ENCODE measurements at regions not wholly inside any gene's neighbourhood (a gene's known extent, or its start where the extent isn't known, plus 50 kb on each side); places are given as distances from the start of the nearest gene placed in this dataset.

DNA sequence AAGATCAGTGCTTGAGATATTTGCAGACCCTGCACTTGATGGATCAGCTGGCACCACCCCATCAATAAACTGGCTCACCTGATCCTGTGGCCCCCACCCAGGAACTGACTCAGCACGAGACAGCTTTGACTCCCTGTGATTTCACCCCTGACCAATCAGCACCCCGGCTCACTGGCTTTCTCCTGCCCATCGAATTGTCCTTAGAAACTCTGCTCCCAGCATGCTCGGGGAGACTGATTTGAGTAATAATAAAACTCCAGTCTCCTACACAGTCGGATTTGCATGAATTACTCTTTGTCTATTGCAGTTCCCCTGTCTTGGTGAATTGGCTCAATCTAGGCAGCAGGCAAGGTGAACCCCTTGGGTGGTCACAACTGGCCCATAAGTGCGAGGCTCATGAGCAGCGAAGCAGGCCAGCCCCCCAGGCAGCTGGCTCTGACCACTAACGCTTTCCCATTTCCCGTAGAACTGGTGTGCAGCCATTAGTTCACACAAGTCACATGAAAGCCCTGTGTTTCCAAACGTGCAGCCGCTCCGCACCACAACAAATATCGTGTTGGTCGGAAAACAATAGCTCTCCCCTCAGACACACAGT is 79.6 kb downstream of the RSPH3 start:
- H3K27ac ChIP-seq = no peak overlapping the region
- TF ChIP-seq CTCF (conservative IDR thresholded peaks at IDR 0.05) = no peak

DNA sequence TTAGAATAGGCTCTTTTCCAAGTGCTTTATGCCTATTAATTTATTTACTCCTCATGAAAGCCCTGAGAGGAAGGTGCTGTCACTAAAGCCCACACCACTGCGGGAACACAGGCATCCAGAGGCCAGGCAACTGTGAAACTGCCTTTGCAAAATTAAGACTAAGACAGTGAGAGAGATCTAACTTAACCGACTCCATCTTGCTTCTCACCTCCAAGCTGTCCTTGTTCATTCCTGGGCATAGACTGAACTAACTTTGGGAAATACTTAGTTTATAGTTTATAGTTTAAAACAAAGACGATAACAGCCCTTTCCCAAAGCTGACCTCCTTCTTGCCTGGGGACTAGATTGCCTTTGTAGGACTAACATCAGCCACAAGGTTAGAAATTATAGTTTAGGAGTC is 80.1 kb downstream of the RSPH3 start:
- no peak for TF ChIP-seq CTCF (conservative IDR thresholded peaks at IDR 0.05)
- no peak overlapping the region for H3K27ac ChIP-seq

DNA sequence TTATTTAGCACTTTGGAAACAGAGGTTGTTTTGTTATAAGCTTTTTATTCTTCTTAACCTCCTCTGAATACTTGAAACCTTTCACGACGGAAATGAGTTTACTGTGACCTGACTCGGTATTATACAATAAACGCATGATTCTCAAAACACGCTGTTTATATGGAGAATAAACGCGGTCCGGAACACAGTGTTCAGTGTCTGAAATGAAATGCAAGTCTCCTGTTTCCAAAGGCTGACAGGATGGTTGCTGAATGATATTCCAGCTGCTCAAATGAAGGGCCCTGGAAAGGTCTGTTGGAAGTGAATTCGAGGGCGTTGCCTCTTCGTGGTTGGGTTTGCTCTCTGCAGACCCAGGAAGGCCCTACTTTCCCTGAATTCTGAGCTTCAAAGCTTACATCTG is 83.4 kb downstream of the RSPH3 start:
- no peak overlapping the region for H3K27ac ChIP-seq
- TF ChIP-seq CTCF (conservative IDR thresholded peaks at IDR 0.05) = no peak

DNA sequence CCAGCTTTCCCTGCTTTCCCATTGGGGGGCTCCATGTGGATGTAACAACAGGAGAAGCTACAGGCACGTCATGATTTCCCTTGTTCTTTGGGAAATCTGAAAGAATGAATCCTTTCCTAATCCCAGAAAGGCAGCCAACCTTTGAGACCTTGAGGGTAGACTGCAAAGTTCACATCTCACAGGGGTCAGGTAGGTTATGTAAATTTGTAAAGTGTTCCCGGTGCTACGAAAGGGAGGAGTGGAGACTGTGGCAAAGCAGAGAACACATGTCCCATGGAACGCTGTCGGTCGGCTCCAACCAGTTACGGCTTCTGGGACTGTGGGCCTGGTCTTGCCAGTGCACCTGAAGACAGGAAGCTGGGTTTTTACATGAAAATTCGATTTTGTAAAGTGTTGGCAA is 85.1 kb downstream of the RSPH3 start:
- H3K27ac ChIP-seq = no peak overlapping the region
- TF ChIP-seq CTCF (conservative IDR thresholded peaks at IDR 0.05) = no peak

DNA sequence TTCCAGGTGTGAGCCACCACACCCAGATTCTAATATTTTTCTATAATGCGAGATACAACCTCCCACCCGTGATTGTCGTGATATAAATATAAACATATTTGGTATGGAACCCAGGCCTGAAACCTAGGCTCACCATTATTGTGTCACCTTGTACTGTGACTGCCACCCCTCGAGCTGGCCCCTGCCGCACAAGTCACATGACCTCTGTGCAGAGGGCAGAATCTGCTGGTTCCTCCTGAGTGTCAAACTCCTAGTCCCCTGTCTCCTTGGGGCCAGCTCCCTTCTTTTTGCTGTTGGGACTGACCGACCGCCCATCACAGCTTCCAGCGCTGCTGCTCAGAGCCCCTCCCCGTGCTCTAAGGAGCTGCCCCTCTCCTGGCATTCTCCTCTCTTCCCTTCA is 86.4 kb downstream of the RSPH3 start:
- no peak for TF ChIP-seq CTCF (conservative IDR thresholded peaks at IDR 0.05)
- H3K27ac ChIP-seq = no peak overlapping the region

DNA sequence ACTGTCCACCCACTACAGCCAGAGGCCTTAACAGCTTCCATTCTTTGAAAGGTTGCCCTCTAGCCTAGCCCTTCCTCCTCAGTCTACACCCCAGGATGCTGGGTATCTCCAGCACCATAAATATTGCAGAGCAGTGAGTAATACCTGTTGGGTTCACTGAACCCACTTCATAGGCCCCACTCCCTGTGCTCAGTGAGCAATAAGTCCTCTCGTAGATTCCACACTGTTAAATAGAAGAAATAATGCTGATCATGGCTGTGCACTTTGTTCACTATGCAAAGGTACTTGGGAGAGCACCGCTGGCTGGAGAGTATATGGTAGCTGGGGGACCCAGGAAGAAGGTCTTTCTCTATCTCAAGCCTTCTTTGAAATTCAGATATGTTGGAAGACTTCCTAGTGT is 87.3 kb downstream of the RSPH3 start:
- no peak for TF ChIP-seq CTCF (conservative IDR thresholded peaks at IDR 0.05)
- peak overlapping the region; percentile 88 for H3K27ac ChIP-seq

DNA sequence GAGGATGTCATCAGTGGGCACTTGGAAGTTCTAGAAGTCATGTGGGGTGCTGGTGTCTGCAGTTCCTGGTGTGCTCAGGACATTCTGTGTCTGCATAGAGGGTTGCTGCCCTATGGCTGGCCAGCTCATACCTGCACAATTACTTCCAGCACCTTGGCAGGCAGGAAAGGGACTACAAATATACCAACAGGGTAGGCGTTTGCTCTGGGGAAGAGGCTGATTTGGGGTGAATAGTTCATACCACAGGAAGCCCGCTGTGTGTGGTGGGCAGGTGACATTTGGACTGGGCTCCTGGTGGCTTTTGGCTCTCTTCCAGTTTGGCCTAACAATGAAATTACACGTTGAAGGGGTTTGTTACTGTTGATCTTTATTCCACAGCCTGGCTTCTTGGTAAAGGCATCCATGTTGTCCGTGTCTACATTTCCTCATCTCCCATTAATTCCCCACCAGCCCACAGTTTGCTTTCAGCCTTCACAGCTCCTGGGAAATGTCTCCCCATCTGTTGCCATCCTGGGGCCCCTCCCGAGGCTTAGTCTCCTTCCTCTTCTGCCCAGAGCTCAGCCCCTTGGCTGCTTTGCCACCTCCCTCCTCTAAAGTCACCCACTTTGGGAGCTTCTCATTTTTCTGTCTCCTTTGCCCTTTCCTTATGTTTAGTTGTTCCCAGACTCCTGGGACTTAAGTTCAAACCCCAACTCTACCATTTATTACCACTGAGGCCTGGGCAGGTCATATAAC is 88.1 kb downstream of the RSPH3 start:
- TF ChIP-seq CTCF (conservative IDR thresholded peaks at IDR 0.05) = no peak
- H3K27ac ChIP-seq = peak overlapping the region; percentile 88

Measured in VCaP (cell line).